ENCODE measurements at regions not wholly inside any gene's neighbourhood (a gene's known extent, or its start where the extent isn't known, plus 50 kb on each side); places are given as distances from the start of the nearest gene placed in this dataset.
"Not testable (repeated sequence)": the region's sequence is repeated elsewhere in the genome, so short reads cannot be mapped to it uniquely, and the experiment has no call there.

GRCh38 chrX:6990552-6991193 lies 156.8 kb upstream of the STS start:
- DNase-seq (ENCODE audit: low read depth), result no peak

- no peak for DNase-seq (ENCODE audit: low read depth)
Measured at GRCh38 chrX:6989858-6990257, 157.7 kb upstream of the STS start.

- not testable (repeated sequence) for DNase-seq (ENCODE audit: low read depth)
Measured at GRCh38 chrX:6988694-6989093, 158.8 kb upstream of the STS start.

GRCh38 chrX:6986915-6987314 lies 160.6 kb upstream of the STS start:
- DNase-seq (ENCODE audit: low read depth), result no peak

GRCh38 chrX:6985537-6985936 lies 162.0 kb upstream of the STS start:
- DNase-seq (ENCODE audit: low read depth), result no peak

- no peak for DNase-seq (ENCODE audit: low read depth)
Measured at GRCh38 chrX:6983207-6983955, 164.1 kb upstream of the STS start.

GRCh38 chrX:6981718-6982406 lies 165.7 kb upstream of the STS start:
- no peak for DNase-seq (ENCODE audit: low read depth)

GRCh38 chrX:6980981-6981380 lies 166.5 kb upstream of the STS start:
- no peak for DNase-seq (ENCODE audit: low read depth)

- DNase-seq (ENCODE audit: low read depth), result peak; percentile 43
Measured at GRCh38 chrX:6968231-6968630, 179.3 kb upstream of the STS start.

GRCh38 chrX:6965729-6966128 lies 181.8 kb upstream of the STS start:
- DNase-seq (ENCODE audit: low read depth), result no peak

- peak; percentile 4 for DNase-seq (ENCODE audit: low read depth)
Measured at GRCh38 chrX:6962006-6962355, 185.5 kb upstream of the STS start.

- no peak for DNase-seq (ENCODE audit: low read depth)
Measured at GRCh38 chrX:6961286-6962005, 186.1 kb upstream of the STS start.

- DNase-seq (ENCODE audit: low read depth), result no peak
Measured at GRCh38 chrX:6959006-6959405, 188.5 kb upstream of the STS start.

- no peak for DNase-seq (ENCODE audit: low read depth)
Measured at GRCh38 chrX:6954836-6955235, 192.7 kb upstream of the STS start.

GRCh38 chrX:6946168-6946567 lies 201.3 kb upstream of the STS start:
- no peak for DNase-seq (ENCODE audit: low read depth)

GRCh38 chrX:6941041-6941440 lies 206.5 kb upstream of the STS start:
- no peak for DNase-seq (ENCODE audit: low read depth)

- not testable (repeated sequence) for DNase-seq (ENCODE audit: low read depth)
Measured at GRCh38 chrX:6932942-6933341, 214.6 kb upstream of the STS start.

GRCh38 chrX:6930307-6930849 lies 217.1 kb upstream of the STS start:
- no peak for DNase-seq (ENCODE audit: low read depth)

GRCh38 chrX:6924443-6925077 lies 223.0 kb upstream of the STS start:
- no peak for DNase-seq (ENCODE audit: low read depth)

- DNase-seq (ENCODE audit: low read depth), result no peak
Measured at GRCh38 chrX:6917666-6918065, 229.8 kb upstream of the STS start.

GRCh38 chrX:6910218-6910617 lies 237.3 kb upstream of the STS start:
- DNase-seq (ENCODE audit: low read depth), result no peak
